Posterior cingulate gyrus (tissue), 11 donors: ENCODE measurements at regions not wholly inside any gene's neighbourhood (a gene's known extent, or its start where the extent isn't known, plus 50 kb on each side); places are given as distances from the start of the nearest gene placed in this dataset.
"Not testable (repeated sequence)": the region's sequence is repeated elsewhere in the genome, so short reads cannot be mapped to it uniquely, and the experiment has no call there.

Experiments used
- DNase-seq, 10 donors: peaks; one replicate each; pipeline versions ENCODE4 v3.0.0 to v3.0.0-alpha.2; 2020 to 2021; ENCODE audit warnings: mixed read lengths in 3 of 10
- intact Hi-C: fragments of 100-400 bp; cut with DNase I; formaldehyde crosslinking; loops from one replicate; pipeline ENCODE4 v1.15.1; 2023

DNA sequence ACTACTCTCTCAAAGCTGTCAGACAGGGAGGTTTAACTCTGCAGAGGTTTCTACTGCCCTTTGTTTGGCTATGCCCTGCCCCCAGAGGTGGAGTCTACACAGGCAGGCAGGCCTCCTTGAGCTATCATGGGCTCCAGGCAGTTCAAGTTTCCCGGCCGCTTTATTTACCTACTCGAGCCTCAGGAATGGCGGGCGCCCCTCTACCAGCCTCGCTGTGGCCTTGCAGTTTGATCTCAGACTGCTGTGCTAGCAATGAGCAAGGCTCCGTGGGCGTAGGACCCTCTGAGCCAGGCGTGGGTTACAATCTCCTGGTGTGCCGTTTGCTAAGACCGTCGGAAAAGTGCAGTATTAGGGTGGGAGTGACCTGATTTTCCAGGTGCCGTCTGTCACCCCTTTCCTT, 124.3 kb downstream of the PTCHD1 start:
- DNase-seq: peak in 2 of 10 donors; percentile 54 to 68
- intact Hi-C loops: not testable (repeated sequence)

DNA sequence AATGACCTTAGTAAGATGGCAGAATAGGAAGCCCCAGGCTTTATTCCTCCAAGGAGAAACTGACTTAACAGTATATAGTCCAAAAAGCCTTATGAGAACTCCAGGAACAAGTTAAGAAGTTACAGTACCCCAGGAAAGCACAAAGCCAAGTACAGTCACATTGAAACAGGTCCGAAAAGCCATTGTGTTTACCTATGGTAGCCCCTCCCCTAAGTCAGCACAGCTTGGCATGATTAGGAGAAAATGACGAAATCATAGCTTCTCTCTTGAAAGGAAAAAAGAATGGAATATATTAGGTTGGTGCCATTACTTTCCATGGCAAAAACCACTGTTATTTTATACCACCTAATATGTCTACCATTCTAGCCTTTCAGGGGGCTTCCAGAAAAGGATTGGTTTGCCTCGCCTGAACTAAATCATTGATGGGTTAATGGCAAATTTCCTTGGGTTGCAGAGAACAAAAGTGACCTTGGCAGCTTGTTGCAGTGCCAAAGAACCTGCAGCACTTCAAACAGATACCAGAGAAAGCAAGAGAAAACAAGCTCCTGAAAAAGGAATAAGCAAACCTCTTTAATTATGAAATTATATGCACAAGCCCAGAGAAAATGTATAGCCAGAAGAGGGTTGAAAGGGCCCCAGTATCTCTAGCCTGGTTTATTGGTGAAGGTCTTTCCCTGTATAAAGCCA, 130.6 kb downstream of the PTCHD1 start:
- intact Hi-C loops: no loop called here
- no peak for DNase-seq

DNA sequence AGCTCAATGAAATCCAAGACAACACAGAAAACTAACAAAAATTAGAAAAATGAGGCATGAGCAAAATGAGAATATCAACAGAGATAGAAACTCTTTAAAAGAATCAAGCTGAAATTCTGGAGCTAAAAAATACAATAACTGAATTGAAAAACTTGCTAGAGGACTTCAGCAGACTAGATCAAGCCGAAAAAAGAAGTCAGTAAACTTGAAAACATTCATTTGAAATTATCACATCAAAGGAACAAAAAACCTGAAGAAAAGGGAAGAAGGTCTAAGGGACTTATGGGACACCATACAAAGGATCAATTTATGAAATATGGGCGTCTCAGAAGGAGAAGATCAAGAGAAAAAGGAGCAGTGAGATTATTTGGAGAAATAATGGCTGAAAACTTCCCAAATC, 131.3 kb downstream of the PTCHD1 start:
- no peak for DNase-seq
- intact Hi-C loops: no loop called here

DNA sequence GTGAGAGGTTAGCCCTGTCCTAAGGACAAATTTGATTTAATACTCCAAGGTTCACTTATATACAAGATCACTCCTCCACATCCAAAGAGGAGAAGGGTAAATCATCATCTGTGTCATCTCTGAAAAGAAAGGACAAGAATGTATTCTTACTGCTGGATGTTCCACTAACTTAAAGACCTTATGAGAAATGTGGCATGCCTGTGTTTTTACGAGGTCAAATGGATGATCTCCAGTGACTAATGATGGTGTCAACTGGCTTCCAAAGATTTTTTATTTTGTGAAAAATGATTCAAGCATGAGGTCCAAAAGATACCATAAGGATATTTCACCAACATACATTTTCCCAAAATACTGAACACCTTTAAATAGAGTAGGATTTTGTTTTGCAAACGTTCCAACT, 143.4 kb downstream of the PTCHD1 start:
- DNase-seq: no peak
- intact Hi-C loops: no loop called here

DNA sequence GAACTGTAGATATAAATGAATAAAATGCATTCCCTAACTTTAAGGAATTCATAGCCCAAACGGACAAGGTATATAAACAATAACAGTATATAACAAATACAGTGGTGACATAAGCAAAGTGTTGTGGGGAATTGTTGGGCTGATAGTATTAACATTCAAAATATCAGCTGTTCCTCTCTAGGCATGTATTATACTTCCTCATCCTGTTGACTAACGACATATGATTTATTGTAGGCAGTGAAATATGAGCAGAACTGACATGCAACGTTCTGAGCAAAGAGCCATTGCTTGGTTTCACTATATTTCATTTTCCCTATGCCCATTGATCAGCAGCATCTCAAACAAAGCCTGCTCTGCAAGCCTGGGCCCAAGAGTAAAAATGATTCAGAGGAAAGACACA, 143.9 kb downstream of the PTCHD1 start:
- intact Hi-C loops: no loop called here
- DNase-seq: no peak

DNA sequence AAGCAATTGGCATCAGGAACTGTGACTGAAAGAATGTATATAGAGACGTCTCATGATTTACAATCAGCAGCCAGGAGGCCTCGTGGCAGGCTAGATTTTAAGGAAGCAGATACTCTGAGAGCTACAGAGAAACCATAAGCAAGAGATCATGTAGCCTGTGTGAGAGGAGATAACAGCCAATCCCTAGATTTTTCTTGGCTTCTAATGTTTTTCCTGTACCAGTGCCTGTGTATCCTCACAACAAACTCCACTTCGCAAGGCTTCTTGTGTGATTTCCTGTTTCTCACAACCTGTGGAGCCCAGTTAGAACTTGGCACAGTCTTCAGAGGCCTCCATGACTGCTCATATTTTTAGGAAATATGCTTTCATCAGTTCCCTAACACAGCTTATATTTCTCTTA, 147.9 kb downstream of the PTCHD1 start:
- intact Hi-C loops: no loop called here
- DNase-seq: no peak

DNA sequence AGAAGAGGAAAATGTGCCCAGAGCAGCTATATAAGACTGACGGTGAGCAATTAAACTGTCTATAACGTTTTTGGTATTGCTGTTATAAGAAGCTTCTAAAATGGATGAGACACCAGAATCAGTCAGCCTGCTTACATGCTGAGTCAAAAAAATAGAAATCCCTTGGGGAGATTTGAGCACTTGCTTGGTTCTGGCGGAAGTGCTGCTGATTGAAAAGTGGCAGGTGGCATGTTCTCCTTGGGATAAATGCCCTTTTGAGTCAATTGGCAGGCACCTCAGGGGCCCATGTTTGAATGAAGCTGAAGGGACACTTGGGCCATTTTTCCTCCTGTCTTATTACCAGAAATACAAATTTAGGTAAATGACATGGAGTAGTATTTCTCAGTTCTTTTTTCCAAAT, 148.7 kb downstream of the PTCHD1 start:
- no peak for DNase-seq
- intact Hi-C loops: no loop called here

DNA sequence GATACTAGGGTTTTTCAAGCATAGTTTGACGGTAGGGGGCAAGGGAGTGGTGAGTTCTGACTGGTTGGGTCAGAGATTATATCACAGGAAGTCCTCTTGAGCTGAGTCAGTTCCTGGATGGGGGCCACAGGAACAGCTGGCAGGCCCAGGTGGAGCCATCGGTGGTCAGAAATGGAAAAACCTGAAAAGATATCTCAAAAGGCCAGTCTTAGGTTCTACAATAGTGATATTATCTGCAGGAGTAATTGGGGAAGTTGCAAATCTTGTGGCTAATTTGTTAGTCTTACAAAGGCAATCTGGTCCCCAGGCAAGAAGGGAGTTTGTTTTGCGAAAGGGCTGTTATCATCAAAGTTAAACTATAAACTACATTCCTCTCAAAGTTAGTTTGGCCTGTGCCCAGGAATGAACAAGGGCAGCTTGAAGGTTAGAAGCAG, 159.3 kb downstream of the PTCHD1 start:
- no peak for DNase-seq
- intact Hi-C loops: no loop called here

DNA sequence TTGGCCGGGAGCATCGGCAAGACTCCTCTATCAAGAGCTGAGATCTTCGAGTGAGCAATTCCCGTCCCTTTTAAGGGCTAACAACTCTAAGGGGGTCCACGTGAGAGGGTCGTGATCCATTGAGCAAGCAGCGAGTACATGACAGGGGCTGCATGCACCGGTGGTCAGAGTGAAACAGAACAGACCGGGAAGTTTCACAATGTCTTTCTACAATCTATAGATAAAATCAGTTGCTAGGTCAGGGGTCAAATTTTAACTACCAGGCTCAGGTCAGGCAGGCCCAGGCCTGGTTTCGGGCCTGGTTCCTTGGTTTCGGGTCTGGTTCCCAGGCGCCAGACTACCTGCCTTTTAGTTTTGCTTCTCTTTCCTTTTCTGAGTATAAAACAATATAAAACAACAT, 160.1 kb downstream of the PTCHD1 start:
- intact Hi-C loops: no loop called here
- DNase-seq: no peak

DNA sequence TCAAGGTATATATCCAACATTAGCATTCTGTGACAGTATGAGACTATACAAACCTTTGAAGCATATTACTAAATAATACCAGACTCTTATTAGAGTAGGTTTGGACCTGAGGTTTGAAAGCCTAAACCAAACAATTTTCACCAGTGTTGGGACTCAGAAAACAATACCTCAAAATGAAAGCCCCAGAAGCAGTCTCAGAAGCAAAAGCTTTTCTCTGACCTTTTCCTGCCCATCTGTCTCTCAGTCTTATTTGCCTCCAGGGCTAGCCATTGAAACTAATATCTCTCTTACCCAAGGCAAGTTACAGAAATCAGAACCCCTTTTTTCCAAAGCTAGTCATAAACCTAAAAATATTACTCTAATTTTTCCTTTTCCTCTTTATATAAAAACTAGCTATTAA, 163.3 kb downstream of the PTCHD1 start:
- intact Hi-C loops: no loop called here
- DNase-seq: no peak

DNA sequence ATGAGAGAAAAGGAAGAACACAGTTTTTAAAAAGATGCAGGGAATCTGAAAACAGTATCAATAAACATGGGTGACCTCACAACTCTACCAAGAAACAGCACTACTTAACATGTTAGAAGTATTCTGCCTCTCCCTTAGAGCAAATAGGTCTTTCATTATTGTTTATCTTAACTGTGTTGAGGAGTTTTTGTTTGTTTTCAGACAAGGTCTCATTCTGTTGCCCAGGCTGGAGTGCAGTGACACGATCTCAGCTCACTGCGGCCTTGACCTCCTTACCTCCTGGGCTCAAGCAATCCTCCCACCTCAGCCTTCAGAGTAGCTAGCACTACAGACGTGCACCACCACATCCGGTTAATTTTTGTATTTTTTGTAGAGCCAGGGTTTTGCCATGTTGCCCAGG, 165.3 kb upstream of the PRDX4 start:
- intact Hi-C loops: no loop called here

DNA sequence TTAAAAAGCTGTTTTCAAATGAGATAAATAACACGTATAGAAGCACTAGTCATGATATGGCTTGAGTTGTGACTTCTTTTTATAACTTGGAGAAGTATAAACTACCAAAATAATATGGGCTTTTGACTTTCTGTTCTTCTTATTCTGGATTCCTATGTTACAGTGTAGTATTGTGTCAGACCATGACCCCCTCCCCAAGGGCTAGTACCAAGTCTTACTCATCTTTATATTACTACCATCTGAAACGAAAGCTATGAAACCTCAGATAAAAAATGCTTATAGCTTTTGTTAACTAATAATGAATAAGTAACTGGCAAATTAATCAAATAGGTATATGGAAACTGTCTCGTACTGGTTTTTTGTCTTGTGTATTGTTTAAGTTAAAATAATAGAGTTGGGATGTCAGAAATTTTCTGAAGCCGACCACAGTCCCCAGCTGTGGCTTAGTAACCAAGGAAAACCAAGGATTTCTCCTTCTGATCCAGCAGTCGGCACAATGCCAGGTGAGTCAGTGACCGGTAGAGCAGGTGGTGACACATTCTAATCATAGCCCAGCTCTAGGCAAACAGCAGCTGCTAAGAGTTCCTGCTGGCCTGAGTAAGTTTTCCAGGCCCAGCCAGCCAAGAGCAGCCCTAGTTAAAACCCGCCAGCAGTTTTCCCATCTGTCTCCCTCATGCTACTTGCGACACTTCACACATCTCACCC, 163.3 kb upstream of the PRDX4 start:
- DNase-seq: peak in 2 of 10 donors; percentile 6 to 69
- intact Hi-C loops: no loop called here

More for the DNA sequence above, 165.3 kb upstream of the PRDX4 start:
- DNase-seq: no peak

DNA sequence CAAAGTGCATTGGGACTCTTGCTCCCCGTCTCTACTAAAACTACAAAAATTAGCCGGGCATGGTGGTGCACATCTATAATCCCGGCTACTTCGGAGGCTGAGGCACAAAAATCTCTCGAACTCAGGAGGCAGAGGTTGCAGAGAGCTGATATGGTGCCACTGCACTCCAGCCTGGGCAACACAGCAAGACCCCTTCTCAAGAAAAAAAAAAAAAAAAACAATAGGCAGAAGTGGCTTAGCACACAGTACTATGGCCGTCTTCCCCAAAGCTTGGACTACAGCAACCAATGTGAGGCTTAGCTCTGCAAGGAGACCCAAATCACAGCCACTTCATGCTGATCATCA, 162.8 kb upstream of the PRDX4 start:
- DNase-seq: no peak
- intact Hi-C loops: no loop called here

DNA sequence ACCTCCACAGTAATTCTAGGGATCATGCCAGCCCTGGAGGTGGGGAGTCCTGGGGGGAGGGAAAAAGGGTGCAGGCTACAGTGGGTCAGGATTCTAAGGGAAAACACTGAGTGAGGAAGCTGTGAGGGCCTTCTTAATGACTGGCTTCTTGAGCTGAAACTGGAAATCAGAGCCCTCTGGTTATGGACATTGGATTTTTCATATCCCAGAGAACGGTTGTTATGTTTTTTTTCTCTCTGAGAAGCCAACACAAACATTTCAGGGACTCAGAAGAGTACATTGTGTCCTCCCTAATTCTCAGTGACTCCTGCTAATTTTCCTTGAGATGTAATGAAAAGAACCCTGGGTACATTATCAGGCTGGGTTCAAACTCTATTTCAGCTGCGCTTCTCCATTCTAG, 162.4 kb upstream of the PRDX4 start:
- no peak for DNase-seq
- intact Hi-C loops: no loop called here

DNA sequence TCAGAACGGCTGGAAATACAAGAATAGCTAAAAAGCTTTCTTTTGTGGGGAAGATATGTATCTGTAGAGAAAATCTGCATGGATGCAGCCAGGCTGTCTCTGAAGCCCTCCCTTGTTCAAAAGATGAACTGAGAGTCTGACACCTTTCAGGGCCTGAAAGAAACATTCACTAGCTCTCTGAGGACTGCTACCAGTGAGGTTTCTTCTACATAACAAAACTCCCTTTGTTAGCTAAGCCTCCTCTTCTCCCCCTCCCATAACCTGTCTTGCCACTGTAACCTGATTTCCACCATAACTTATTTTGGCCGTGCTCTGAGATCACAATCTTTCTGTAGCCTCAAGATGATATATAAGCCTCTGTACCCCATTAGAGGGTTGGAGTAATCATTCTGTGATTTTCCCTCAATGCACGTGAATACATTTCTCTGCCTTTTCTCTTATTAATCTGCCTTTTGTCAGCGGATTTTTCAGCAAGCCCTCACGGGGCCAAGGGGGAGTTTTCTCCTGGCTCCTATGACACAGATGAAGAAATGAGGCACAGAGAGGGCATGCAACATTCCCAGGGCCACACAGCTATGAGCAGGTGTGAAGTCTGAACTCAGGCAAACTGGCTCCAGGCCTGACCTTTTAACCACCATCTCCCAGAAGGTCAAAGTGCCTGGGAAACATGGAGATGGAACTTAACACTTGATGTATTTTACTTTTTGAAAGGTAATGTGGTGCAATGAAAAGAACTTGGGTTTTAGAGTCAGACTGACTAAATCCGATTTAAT, 161.6 kb upstream of the PRDX4 start:
- DNase-seq: no peak
- intact Hi-C loops: no loop called here

DNA sequence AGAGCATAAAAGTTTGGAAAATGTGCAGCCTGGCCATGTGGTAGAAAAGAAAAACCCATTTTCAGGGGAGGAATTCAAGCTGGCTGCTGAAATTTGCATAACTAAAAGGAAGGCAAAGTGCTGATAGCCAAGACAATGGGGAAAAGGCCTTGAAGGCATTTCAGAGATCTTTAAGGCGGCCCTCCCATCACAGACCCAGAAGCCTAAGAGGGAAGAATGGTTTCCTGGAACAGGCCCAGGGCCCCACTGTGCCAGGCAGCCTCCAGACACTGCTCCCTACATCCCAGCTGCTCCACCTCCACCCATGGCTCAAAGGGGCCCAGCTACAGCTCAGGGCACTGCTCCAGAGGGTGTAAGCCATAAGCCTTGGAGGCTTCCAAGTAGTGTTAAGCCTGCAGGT, 158.0 kb upstream of the PRDX4 start:
- intact Hi-C loops: no loop called here
- no peak for DNase-seq

DNA sequence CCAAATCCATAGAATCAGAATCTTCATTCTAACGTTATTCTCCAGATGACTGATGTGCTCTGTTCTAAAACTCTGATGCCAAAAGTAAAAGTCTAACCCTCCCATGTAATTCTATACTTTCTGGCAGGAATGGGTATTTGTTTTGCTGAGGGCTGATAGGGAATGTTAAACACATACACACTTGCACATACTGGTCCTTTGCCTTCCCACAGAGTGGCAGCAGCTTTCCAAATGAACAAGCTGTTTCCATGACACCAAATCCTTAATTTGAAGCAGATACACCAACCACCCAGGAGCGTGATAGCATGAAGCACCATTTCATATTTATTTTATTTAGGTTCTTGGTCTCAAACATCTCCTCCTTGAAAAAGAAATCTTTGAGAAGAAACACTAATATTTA, 155.5 kb upstream of the PRDX4 start:
- intact Hi-C loops: no loop called here
- DNase-seq: no peak

DNA sequence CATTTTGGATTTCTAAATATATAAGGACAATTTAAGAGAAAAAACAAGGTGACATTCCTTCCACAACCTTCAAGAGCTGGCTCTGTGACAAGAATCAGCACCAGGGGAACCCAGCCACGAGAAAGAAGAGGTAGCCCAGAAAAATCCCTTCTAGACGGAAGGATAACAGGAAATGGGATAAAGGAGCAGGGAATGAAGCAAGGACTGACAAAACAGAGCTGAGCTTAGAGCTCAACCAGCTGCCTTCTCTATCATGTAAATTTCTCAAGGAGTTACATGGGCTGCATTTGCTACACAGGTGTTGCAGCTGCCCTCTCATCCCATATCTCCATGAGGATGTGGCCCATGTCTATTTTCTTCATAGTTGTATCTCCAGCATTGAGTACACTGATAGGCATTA, 154.2 kb upstream of the PRDX4 start:
- no peak for DNase-seq
- intact Hi-C loops: no loop called here

DNA sequence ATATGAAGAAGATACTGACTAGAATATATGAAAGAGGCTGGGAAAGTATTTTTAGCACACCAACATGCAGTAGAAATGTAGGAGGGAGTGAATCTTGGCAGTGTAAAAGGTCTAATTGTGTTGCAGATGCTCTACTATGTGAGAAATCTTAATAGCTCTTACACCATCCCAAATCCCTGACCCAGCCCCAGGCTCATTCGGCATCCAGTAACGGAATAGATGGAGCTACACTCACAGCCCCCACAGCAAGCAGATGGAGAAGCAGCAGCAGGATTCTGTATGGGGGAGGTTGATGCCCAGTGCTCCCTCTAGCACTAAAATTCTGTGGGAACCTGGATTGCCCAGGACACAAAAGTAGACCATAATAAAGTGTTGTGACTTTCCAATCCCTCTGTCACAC, 153.2 kb upstream of the PRDX4 start:
- intact Hi-C loops: no loop called here
- peak in 2 of 10 donors; percentile 23 to 75 for DNase-seq

DNA sequence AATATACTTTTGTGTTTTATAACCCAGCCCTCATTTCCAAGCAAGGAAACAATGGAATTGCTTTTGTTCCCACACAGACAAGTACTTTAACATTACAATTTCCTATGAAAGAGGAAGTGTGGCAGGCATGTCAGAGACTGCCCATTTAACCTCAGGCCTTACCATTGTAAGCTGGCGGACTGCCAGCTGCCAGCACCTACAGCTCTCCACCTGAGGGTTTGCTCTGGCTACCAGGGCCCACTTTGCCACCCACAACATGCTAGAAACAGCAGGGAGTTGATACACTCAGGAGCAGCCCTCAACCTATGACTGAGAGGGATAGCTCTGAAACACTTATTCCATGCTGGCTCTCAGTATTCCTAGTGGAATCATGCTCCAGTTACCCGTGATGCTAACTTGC, 152.3 kb upstream of the PRDX4 start:
- intact Hi-C loops: no loop called here
- DNase-seq: no peak

DNA sequence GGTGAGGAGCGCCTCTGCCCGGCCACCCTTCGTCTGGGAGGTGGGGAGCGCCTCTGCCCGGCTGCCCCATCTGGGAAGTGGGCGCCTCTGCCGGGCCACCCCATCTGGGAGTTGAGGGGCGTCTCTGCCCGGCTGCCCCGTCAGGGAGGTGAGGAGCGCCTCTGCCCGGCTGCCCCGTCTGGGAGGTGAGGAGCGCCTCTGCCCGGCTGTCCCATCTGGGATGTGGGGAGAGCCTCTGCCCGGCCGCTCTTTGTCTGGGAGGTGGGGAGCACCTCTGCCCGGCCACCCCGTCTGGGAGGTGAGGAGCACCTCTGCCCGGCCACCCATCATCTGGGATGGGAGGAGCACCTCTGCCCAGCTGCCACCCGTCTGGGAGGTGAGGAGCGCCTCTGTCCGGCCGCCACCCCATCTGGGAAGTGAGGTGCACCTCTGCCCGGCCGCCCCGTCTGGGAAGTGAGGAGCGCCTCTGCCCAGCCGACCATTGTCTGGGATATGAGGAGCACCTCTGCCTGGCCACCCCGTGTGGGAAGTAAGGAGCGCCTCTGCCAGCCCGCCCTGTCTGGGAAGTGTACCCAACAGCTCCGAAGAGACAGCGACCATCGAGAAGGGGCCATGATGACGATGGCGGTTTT, 144.2 kb upstream of the PRDX4 start:
- intact Hi-C loops: not testable (repeated sequence)
- DNase-seq: peak in 3 of 10 donors; percentile 40 to 82 (median 69)
